GM11168 (cell line): ENCODE measurements at regions not wholly inside any gene's neighbourhood (a gene's known extent, or its start where the extent isn't known, plus 50 kb on each side); places are given as distances from the start of the nearest gene placed in this dataset.

Source experiments
- in situ Hi-C: fragments of 300-500 bp; cut with MboI; formaldehyde crosslinking; loops from one replicate; pipeline ENCODE4 v1.12.0; 2022; ENCODE audit warnings: low sequenced_read_pairs; ENCODE audit not compliant: unreplicated experiment

DNA sequence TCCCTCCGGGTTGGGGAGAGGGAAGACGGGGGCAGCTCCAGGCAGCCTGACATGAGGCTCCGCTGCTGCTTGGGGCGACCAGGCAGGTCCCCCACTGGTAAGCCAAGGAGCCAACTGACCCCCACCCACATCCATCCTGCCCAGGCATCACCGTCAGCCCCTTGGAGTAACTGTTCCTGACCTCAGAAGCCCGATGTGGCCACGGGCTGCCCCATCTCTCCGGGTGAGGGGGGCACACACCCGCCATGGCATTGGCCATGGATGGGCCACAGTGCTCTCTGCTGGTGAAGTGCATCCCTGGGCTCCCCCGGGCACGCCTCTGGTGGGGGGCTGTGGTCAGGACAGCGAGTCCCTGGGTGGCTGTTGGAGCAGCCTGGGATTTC, 100.0 kb downstream of the CRYAA start:
- in situ Hi-C loops = no loop called here

GRCh38 chr21:43268086-43268803, 99.4 kb downstream of the CRYAA start:
- in situ Hi-C loops = no loop called here

DNA sequence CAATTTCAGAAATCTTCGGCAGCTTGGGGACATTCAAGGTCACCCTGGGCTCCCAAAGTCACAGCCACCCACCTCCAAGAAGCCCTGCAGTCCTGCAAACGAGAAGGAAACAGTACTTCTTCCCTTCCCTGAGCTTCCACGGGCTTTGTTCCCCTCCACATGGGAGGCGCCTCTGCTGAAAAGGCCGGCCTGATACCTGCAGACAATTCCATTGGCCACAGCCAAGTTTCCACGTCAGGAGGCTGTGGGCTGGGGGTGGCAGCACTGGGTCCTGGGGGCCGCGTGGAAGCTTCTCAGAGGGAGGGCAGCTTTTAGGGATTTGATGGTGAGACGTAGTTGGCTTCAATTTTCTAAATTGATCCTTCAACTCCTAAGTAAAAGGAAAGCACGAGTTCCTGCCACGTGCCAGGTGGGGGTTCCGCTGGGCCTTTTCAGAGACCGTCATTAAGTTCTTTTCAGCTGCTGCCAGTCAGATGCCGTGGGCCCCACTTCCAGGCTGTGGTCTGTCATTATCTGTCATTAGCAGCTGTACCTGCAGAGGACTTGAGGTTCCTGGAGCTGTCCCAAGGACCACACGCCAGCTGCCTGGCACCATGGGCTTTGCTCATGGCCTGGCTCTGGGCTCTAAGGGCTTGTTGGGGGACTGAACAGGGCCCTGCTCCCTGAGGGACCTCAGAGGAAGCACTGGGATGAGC, 98.7 kb downstream of the CRYAA start:
- in situ Hi-C loops = no loop called here

GRCh38 chr21:43266534-43266933, 97.7 kb downstream of the CRYAA start:
- in situ Hi-C loops = no loop called here

GRCh38 chr21:43262427-43262826, 93.6 kb downstream of the CRYAA start:
- in situ Hi-C loops = no loop called here
